SK-MEL-5 (cell line): ENCODE measurements at regions not wholly inside any gene's neighbourhood (a gene's known extent, or its start where the extent isn't known, plus 50 kb on each side); places are given as distances from the start of the nearest gene placed in this dataset.
A peak's percentile ranks its signal among the peaks of the same experiment; 100 is the strongest.

Experiments
- DNase-seq: peaks from one replicate; pipeline ENCODE4 v3.0.0-alpha.2; 2016; ENCODE audit warnings: low read depth, low spot score
- in situ Hi-C: cut with HindIII; loops from 2 replicates; pipeline ENCODE4 v1.10.0; 2016; ENCODE audit warnings: low sequenced_read_pairs, high pct_unique_total_duplicates, low pct_unique_long_range_greater_than_20kb

DNA sequence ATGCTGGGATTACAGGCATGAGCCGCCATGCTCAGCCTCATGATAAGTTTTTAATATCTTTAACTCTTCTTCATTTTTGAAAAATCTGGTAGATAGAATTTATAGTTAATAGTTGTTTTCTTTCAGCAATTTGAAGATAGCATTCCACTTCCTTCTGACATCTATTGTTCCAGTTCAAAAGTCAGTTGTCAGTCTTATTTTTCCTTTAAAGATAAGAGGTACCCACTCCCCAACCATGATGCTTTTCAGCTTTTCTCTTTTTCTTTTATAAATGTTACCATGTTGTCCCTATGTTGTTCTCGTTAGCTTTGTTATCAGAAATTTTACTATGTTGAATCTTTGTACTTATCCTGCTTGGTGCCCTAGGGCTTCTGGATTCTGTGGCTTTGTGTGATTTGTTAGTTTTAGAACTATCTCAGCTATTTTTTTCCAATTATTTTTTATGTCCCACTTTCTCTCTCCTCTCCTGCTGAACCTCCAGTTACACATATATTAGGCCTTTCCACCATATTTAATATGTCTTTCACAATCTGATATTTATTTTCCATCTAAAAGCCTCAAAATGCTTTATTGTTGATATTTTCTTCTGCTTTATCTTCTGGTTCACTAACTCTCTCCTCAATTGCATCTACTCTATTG, 181.6 kb upstream of the FOXN3 start:
- DNase-seq: peak; percentile 7
- in situ Hi-C loops: no loop called here

DNA sequence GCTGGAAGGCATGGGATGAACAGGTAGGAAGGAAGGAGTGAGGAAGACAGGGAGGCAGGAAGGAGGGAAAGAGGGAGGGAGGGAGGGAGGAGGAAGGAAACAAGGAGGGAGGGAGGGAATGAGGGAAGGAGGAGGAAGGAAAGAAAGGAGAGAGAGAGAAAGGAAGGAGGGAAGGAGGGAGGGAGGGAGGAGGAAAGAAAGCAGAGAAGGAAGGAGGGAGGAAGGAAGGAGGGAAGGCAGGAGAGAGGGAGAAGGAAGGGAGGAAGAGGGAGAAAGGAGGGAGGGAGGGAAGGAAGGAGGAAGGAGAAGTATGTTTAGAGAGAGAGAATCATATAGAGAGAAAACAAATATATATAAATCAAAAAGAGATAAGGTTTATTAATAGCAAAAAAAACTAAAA, 175.9 kb upstream of the FOXN3 start:
- in situ Hi-C loops: no loop called here
- no peak for DNase-seq

DNA sequence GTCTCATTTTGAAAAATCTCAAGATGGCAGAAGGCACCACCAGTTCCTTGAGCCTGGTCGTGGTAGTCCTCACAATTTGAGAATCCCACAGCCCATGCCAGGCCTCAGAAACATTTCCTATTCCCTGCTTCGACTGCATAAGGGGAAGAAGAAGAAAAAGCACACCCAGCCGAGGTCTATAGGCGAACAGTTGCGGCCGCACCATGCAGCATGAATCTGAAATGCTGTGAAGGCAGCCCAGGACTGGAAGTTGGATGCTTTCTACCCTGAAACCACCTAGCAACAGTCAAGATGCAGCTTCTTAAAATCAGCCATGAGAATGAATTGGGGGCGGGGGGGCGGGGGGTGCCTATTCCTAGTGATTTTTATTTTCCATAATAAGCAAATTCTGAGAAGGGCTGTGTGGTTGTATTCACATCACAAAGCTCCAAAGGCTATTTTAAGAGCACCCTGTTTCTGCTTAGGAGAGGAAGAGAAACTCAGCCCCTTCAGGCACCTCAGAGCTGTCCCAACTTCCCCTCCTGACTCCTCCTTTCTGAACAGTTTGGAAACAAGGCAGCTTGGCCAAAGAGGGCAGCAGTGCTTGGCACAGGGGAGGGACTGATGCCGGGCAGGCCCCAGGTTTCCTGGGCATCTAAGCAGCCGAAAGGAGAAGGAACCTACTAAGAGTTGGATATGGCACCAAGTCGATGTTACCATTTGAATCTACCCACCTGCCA, 172.5 kb upstream of the FOXN3 start:
- no peak for DNase-seq
- in situ Hi-C loops: no loop called here

DNA sequence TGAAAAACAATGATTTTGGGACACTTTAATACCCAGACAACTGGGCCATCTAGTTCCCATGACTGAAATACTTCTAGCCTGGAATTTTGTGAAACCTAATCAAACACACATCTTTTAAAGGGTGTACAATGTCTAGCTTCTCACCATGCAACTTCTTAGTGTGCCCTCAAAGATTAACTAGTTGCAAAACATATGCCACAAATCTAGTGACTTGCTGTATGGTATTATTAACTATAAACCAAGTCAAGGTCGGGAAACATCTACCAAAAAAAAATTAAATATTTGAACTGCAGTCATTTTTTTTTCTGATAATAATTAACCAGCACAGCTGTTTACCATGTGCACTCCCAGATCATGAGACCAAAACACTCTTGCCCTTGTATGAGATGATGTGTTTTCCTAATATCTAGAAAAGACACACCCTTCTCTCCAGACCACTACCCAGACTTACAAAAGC, 171.8 kb upstream of the FOXN3 start:
- in situ Hi-C loops: no loop called here
- DNase-seq: no peak

DNA sequence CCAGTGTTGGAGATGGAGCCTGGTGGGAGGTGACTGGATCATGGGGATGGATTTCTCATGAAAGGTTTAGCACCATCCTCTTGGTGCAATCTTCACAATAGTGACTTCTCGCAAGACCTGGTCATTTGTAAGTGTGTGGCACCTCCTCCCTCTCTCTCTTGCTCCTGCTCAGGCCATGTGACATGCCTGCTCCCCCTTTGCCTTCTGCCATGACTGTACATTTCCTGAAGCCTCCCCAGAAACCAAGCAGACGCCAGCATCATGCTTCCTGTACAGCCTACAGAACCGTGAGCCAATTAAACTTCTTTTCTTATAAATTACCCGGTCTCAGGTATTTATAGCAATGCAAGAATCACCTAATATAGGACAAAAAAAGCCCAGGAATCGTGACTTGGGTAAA, 171.0 kb upstream of the FOXN3 start:
- no peak for DNase-seq
- in situ Hi-C loops: no loop called here

DNA sequence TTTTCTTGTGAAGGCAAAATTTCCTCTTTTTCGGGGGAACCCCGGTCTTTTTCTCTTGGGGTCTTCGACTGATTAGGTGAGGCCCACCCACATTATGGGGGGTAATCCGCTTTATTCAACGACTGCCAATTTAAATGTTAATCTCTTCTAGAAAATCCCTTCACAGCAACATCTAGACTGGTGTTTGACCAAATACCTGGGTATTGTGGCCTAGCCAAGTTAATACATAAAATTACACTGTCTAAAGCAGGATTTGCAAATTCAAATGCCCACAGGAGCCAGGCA, 170.0 kb upstream of the FOXN3 start:
- no peak for DNase-seq
- in situ Hi-C loops: no loop called here

DNA sequence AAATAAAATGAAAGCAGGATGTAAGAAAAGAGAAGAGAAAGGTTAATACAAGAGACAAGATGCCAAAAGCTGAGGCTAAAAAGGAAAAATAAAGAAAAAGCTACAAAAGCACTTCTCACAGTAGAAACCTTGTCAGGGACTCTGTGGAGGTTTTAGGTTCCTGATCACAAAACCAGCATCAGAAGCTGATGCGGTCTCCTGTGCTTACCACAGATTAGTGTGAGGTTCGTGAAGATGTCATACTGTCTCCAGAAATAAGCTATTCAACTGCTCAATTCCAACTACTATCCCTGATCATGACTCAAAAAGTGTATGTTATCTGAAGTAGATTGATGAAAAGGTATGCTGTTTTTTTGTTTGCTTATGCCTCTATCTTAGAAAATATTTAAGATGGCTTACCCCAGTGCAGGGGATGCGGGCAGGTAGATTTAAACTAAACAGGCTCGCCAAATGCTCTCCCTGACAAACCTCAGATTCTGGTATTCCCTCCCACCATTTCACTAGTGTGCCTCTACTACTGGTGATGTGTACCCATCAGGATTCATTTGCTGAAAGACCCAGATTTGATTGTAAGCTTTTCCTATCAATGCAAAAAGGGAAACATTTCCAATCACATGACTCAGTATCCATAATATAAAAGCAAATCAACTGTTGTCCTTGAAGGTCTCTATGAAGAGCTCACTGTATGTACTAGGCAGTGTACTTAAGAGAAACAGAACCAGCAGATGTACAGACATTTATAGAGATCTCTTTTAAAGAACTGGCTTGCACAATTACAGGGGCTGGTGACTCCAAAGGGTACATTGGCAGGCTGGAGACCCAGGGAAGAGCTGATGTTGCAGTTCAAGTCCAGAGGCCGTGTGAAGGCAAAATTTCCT, 169.5 kb upstream of the FOXN3 start:
- in situ Hi-C loops: no loop called here

DNA sequence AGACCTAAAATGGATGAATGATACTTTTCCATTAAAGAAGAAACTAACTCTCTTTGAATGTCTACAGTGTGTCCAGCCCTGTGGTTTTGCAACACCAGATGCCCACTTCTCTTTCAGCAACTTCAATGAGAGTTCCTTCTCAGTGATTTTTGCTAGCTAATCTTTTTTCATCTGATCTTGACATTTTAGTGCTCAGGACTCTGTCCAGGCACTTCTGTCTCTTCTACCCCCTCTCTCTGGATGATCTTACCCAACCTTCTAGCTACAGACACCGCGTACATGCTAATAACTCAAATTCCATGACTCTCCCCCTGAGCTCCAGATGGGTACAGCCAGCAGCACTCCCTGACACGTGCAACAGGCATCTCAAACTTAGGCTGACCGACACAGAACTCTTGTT, 161.1 kb upstream of the FOXN3 start:
- DNase-seq: no peak
- in situ Hi-C loops: no loop called here

More for the DNA sequence above, 169.5 kb upstream of the FOXN3 start:
- no peak for DNase-seq

DNA sequence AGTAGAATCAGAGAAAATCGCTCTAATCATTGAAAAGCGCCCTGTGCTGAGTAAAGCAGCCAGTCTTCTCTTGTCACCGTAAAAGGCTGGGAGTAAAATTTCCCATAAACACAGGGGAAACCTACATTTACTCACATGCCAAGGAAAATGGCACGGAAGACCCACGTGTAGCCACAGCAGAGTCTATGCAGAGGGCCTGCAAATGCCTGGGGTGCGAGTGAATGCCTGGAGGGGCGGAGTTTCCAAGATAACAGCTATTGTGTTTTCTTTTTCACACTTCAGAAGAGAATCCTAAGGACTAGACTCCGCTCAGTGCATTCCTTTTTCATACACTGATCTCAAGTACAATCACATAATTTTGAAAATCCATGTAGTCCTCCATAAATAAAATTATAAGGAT, 159.9 kb upstream of the FOXN3 start:
- DNase-seq: no peak
- in situ Hi-C loops: no loop called here

DNA sequence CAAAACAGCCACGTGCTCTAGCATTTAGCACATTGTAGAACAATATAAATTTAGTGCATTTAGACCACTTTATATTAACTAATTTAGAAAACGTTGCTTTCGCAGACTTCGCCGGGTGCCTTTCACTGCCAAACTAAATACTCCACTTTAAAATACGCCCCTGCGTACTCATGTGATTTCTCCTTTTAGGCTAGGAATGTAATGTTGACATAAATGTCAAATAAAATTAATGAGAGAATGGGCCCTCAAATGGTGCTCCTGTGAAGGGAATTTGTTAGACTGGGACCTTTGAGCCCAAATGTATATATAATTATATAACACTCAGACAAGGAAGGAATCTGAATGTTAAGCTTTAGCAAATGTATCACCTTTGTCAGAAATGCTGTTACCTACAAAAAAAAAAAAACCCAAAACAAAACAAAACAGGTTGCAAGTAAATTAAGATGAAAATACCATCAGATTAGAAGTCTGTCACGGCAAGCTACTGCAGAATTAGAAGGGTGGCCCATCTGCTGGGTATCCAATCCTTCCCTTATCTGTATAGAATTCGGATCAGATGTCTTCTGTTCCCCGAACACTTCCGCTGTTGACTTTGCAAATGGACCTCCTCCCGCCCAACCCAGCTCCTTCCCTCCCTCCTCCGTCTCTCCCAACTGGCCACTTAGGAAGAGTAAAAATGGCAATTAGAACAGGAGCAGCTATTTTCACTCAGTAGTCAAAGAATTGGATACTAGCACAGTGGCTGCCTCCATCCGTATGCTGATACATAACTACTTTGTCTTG, 159.3 kb upstream of the FOXN3 start:
- no peak for DNase-seq
- in situ Hi-C loops: no loop called here

DNA sequence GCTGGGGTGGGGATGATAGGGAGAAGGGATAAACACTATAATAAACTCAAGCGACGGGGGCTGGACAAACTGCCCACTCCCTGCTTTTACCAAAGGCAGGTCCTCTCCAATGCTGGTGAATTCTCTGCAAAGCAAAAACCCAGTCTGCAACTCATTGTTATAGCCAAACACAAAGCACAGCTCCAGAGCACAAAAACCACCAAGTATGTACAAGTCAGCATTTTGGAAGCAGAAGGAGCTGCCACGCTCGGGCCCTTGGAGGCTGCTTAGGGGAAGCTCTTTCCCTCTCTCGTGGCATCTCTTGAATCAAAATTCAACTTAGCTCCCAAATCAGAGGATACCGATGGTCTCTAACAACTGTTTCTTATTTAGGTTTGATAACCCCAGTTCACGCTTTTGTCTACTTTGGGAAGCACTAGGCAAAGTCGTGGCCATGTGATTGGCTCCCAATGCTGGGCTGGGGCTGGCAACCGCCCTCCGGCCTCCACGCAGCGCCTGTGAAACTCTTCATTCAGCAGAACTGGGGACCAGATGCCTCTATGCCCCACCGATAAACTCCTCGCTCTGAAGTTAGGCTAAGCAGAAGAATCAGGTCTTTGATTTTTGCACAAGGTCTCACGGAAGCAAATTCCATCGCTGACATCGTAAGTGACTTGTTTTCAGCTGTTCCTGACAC, 158.5 kb upstream of the FOXN3 start:
- in situ Hi-C loops: no loop called here
- DNase-seq: no peak

DNA sequence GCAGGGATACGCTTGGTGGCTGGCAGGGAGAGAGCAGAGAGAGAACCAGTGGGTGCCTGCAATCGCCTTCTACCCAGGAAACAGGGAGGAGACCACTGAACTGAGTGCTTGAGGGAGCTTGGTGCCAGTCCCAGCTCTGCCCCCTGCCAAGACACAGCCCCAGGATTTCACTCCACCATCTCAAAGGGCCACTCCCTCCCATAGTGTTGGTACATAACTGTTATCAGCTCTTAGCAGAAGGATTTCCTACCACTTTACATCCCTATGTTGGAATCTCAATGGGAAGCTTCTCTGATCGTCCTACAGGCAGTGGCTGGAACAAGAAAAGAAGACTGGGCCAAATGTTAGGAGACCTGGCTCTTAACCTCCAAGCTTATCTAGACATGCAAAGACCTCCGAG, 157.4 kb upstream of the FOXN3 start:
- DNase-seq: no peak
- in situ Hi-C loops: no loop called here

DNA sequence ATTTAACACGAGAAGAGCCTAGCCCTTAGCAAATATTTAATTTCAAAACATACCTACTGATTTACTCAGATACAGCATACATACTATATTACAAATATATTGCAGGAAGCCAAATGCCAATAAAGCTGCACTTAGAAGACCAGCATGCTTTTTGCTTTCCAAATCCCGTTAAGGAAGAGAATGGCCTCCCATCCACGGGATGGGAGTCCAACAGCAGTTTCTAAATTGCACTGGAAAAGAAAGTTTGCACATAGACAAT, 156.3 kb upstream of the FOXN3 start:
- in situ Hi-C loops: no loop called here
- DNase-seq: no peak

DNA sequence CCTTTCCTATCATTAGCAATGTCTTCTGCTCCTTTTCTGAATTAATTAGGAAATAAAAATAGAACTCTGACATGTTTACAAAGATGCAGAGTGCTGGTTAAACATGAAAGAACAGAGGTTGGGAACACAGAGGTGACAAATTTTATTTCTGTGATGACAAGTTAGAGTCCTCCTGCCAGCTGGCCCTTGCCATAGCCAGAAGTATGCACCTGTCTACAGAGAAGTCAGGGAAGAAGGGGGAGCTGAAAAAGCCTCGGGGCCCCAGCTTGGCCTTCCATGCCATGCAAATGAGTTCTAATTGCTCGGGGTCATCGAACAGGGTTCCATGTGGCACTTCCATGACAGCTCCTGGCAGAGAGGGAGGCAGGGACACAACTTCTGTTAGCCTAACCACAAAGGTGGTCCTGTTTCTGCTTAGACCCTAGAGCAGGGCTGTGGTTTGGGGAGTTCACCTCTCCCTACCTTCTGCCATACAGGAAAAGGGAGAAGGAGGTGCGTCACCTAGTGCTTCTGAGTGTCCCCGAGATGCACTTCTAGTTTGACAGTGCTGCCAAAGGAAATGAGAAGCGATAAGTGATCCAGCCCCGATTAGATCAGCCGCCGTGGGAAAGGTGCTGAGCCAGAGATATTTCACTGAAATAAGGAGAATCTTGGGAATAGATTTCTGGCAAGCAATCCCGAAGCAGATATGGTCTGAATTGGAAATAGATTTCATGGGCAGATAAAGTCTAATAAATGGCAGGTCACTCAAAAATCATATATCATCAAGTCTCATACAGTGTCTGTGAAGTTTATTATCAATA, 155.8 kb upstream of the FOXN3 start:
- in situ Hi-C loops: no loop called here

DNA sequence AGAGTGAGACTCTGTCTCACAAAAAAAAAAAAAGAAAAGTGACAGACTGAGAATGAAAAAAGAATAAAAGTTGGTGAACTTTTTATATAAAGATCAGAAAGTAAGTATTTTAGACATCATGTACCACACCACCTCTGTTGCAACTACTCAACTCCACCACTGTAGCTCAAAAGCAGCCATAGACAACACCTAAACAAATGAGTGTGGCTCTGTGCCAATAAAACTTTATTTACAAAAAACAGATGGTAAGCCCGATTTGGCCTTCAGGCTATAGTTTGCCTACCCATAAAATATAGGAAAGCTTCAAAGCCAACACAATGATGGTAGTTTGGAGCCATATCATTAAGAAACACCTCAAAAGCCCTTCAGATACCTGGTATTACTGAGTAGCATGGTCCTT, 154.5 kb upstream of the FOXN3 start:
- in situ Hi-C loops: no loop called here
- DNase-seq: no peak

More for the DNA sequence above, 155.8 kb upstream of the FOXN3 start:
- DNase-seq: no peak

DNA sequence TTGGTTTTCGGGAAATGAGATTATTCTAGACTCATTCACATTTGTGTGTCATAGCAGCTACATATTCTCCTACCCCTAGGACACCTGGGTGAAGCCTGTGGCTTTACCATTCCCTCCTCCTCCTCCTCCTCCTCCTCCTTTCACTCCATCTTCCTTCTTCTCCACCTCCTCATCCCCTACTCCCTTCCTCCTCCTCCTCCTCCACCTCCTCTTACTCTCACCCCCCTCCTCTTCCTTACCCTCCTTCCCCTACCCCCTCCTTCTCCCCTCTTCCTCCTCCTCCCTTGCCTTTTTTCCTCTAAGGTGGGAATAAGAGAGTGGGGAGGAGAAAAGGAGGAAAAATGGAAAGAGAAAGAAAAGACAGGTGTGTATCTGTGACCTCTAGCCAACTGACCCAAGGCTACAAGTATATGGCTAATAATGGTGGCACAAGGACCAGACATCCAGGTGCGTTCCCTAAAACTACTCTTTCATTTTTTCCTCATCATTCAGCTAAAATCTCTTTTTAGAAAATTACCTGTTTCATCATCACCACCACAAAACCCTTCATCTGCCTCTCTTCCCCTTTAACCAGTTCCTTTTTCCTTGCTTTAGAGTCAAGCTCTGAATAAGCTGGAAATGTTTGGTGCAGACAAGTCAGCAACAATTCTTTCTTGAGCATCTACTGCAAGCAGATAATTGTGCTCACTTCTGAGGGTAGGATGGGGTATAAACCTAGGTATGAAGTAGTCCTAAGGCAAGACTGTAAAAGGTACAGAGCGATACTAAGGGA, 149.8 kb upstream of the FOXN3 start:
- DNase-seq: no peak
- in situ Hi-C loops: no loop called here
